Esophagus muscularis mucosa (tissue), 3 donors: ENCODE measurements at regions not wholly inside any gene's neighbourhood (a gene's known extent, or its start where the extent isn't known, plus 50 kb on each side); places are given as distances from the start of the nearest gene placed in this dataset.

ENCODE experiments used
- CTCF ChIP-seq, 3 experiments: fragments of 200-600 bp in 2 of 3; fragments of 450-650 bp in 1 of 3; sonication (generic) in 2 of 3; IDR thresholded peaks; one replicate each; pipeline ENCODE4 v1.5.1; 2017 to 2019; ENCODE audit warnings: antibody characterized with exemption in 3 of 3, mild to moderate bottlenecking in 2 of 3, moderate library complexity in 1 of 3
- EP300 ChIP-seq: sonication (generic); formaldehyde crosslinking; IDR thresholded peaks from one replicate; pipeline ENCODE4 v1.6.1; 2017; ENCODE audit warnings: antibody characterized with exemption

GRCh38 chr5:58191443-58191842 lies 268.4 kb downstream of the PLK2 start:
- TF ChIP-seq CTCF (IDR thresholded peaks at IDR 0.05) (no peak), EP300 (no peak)
